Choroid plexus epithelial cell (primary cell): ENCODE measurements at regions not wholly inside any gene's neighbourhood (a gene's known extent, or its start where the extent isn't known, plus 50 kb on each side); places are given as distances from the start of the nearest gene placed in this dataset.

Experiments
- DNase-seq: peaks from one replicate; pipeline ENCODE4 v3.0.0-alpha.2; 2010; ENCODE audit warnings: low read depth
- H3K4me3 ChIP-seq: 2 replicates; pipeline ENCODE4 v1.5.1; 2011; ENCODE audit warnings: low read depth, mild to moderate bottlenecking, control low read depth, low read length, moderate library complexity
- CTCF ChIP-seq: conservative IDR thresholded peaks from 2 replicates; pipeline ENCODE4 v1.5.1; 2011; ENCODE audit warnings: low read depth, mild to moderate bottlenecking, control low read depth, inconsistent platforms, low read length, moderate library complexity

DNA sequence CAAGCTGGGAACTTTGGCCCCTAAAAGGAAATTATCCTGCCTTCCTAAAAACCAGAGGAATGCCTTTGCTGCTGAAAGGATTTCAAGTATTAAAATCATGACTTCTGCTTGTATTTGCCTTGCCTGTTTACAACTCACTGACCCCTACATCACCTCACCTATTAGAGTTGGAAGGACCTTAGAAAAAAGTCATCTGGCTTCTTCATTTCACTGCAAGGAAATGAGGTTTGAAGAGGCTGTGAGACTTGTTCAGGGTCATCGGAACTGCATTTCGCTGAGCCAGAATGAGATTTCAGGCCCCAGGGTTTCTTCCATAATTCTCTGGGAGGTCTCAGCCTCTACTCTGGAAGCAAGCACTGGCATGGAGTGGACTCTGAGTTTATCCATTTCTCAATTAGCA, 304.1 kb downstream of the BUD13 start:
- DNase-seq: no peak
- no peak overlapping the region for H3K4me3 ChIP-seq
- no peak for TF ChIP-seq CTCF

GRCh38 chr11:116467823-116468222, 305.0 kb downstream of the BUD13 start:
- no peak overlapping the region for H3K4me3 ChIP-seq
- no peak for DNase-seq
- no peak for TF ChIP-seq CTCF

DNA sequence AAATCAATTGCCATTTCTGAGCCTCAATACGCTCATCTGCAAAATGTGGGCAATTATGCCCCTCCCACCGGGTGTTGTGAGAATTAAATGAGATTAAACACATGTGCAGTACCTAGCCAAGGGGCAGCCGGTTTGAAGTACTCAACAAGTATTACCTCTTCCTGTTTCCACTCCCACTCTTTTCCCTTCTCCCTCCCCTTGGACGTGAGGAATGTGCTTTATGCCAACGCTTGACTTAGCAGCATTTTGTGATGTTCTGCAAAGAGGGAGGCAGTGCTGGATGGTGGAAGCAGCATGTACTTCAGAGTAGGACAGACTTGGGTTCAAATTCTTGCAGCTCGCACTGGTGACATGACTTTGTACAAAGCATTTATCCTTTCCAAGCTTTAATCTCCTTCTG, 306.0 kb downstream of the BUD13 start:
- no peak overlapping the region for H3K4me3 ChIP-seq
- DNase-seq: no peak
- TF ChIP-seq CTCF: no peak

- no peak overlapping the region for H3K4me3 ChIP-seq
- no peak for DNase-seq
- no peak for TF ChIP-seq CTCF
These were observed 306.6 kb downstream of the BUD13 start for GRCh38 chr11:116466191-116466590.

- DNase-seq: no peak
- no peak for TF ChIP-seq CTCF
- H3K4me3 ChIP-seq: no peak overlapping the region
These were observed 307.7 kb downstream of the BUD13 start for GRCh38 chr11:116465056-116465455.

DNA sequence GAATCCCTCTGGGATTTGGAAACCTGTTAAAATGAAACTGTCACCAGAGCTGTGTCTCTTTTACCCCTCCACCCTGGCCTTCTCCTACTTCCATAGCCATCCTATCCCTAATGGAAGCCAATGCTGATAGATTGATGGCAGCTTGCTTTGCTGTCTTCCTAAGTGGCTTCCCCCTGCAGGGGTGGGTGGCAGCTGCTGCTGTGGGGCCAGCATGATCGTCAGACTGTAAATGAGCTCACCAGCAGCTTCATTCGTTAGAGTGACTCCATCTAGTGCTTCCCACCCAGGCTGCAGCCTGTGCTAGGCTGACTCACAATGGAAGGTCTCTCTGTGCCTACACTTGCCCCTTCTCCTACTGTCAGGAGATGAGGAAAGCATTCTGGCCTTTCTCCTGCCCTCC, 311.0 kb downstream of the BUD13 start:
- DNase-seq: no peak
- no peak overlapping the region for H3K4me3 ChIP-seq
- TF ChIP-seq CTCF: no peak

DNA sequence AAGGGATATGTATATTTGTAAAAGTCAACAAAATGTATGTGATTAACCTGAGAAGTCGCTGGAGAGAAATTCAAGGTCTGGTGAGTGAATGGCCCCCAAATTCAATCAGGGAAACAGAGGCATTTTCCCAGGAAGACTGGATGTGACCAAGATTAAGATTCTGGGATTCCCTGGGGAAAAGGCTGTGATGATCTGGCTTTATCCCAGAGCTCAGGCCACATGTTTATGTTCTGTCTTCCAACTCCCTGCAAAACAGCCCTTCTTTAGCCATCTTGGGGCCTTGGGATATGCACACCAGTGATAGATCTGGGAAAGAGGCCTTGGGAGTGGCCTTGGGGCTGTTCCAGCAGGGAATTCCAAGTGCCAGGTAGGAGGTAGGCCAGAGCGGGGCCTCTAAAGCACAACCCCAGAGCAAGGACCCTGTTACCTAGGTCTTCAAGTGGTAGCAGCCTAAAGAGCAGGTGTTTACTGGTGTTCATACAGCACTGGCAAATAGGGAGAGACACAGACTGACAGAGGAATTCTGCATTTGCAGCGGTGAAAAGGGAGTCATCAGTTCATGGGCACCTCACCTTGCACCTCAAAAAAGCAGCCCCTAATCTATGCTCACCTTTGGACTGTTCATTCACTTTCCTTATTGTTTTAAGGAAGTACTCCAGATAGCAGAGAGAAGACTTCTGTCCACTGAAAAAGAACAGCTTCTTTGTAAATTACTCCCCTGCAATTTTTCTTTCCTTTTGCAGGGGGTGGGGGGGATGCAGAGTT, 312.4 kb downstream of the BUD13 start:
- no peak overlapping the region for H3K4me3 ChIP-seq
- no peak for TF ChIP-seq CTCF
- DNase-seq: no peak
